DLD1 (cell line): ENCODE measurements at regions not wholly inside any gene's neighbourhood (a gene's known extent, or its start where the extent isn't known, plus 50 kb on each side); places are given as distances from the start of the nearest gene placed in this dataset.

Source experiments
- in situ Hi-C: cut with HindIII; loops from 2 replicates; pipeline ENCODE4 v1.10.0; 2017; ENCODE audit warnings: low sequenced_read_pairs

DNA sequence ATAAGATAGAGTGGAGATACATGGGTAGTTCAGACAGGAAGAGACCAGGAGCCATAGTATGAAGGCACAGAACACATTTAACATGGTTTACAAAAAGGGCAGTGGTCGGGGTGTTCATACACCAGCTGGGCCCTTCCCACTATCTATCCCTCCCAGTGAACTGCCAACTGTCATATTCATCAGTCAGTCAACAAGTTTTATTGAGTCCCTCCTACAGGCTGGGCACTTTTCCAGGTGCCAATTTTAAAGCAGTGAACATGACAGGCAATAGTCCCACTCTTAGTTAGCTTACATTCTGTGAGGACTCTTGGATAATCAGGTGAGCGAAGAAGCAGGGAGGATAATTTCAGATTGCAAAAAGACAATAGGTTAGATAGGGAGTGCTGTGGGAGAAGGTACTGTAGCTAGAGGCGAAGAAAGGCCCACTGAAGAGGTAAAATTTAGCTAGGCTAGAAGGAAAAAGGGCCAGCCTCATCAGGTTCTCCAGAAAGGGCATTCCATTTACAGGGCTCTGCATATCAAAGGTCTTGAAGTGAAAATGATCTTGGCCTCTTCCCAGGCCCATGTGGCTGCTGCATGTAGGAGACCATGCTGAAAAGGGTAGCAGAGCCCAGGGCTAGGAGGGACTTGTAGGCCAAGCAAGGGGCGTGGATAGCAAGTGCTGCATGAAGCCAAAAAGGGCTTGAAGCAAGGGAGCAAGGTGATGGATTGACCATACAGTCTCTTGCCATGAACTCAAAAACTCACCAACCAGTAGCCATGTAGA is 274.7 kb upstream of the SNX7 start:
- in situ Hi-C loops, result no loop called here

DNA sequence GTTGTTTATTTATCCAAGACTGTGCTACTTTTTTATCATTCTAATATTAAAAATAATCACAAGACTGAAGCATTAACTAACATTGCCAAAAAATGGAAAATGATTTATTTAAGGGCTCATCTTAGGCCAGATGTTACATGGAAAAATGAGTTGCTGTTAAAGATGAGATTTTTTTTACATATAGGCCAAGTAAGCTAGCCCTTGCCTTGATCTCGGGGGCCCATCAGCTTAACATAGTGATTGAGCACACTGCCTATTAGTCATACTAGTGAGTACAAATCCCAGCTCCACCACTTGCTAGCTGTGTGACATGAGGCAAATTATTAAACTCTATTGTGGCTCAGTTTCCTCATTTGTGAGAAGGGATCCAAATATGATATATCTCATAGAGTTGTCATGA is 275.9 kb upstream of the SNX7 start:
- in situ Hi-C loops, result no loop called here

DNA sequence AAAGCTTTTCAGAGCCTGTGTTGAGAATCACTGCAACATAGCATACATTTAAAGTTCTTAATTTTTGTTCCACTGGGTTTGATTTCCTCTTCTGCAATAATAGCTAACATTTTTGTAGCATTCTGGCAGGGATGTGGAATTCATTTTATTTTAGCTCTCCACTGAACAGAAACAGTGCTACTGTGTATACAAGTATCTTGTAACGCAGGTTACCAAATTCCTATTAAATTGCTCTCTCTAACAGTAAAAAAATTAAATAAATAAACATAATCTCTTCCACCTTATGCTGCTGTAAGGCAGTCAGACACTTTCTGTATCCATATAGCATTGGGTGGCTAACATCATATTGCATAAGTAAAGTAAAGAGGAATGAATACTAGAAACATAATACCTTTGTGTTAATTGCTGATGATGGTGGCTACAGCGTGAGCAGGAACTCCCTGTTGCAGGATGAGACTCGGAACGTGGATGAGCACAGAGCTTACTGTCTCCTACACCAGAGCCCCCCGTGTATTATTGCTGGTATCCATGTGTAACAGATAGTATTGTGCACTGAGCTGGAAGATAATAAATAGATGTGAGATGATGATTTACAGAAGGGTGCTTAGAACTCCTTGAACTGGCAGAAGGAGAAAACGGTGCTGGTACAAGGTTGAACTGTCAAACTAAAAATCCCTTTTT is 276.9 kb upstream of the SNX7 start:
- in situ Hi-C loops, result no loop called here

- in situ Hi-C loops, result no loop called here
Measured at GRCh38 chr1:98382986-98383740, 278.4 kb upstream of the SNX7 start.

DNA sequence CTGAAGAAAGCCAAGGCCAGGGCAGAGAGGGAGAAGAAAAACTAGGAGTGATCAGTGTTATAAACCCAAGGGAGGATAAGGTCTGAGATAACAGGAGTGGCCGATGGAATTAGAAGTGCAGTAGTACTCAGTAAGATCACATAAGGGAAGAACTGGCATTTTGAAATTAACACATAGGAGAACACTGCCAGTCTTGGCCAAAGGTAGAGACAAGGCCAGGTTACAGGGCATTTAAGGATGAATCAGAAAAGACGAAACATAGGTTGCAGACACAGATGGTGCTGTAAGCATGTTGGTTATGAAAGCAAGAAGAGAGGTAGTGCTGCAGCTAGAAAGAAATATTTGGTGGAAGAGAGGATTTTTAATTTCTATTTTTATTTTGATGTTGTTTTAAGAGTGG is 278.9 kb upstream of the SNX7 start:
- in situ Hi-C loops, result no loop called here

GRCh38 chr1:98374098-98374497 is 287.4 kb upstream of the SNX7 start:
- in situ Hi-C loops, result no loop called here

DNA sequence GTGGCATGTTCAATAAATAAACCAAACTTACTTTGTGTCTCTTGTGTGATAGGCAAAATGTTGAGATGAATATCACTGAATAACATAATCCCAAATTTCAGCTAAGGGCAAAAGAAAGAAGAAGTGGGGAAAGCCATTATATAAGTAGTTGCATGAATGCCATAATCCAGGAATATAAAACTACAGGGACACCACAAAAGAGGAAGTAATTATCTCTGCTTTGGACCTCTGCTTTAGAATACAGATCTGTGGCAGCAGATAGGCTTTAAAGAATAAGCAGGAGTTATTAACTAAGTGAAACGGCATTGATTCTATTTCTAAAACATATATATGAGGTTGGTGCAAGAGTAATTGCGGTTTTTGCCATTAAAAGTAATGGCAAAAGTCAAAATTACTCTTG is 288.5 kb upstream of the SNX7 start:
- in situ Hi-C loops, result no loop called here

GRCh38 chr1:98371764-98372163 is 289.8 kb upstream of the SNX7 start:
- in situ Hi-C loops, result no loop called here

- in situ Hi-C loops, result no loop called here
Measured at GRCh38 chr1:98369463-98369862, 292.1 kb upstream of the SNX7 start.

GRCh38 chr1:98368995-98369394 is 292.5 kb upstream of the SNX7 start:
- in situ Hi-C loops, result no loop called here

GRCh38 chr1:98367426-98367825 is 294.1 kb upstream of the SNX7 start:
- in situ Hi-C loops, result no loop called here

DNA sequence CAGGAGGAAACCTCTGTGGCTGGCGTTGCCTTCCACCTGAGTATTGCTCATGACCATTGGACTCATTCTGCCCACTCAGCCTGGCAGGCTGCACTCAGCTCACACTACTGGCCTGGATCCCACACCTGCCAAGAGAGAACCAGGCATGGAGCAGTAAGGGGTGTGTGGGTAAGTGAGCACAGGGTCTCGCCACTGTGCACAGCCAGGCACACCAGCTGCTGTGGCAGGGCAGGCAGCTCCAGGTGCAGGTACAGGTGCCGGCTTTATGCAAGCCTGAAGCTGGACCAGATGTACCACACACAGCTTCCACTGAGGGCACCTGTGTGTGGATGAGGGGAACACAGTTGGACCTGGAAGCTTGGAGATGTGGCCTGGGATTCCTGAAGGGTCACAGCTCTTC is 295.2 kb upstream of the SNX7 start:
- in situ Hi-C loops, result no loop called here

DNA sequence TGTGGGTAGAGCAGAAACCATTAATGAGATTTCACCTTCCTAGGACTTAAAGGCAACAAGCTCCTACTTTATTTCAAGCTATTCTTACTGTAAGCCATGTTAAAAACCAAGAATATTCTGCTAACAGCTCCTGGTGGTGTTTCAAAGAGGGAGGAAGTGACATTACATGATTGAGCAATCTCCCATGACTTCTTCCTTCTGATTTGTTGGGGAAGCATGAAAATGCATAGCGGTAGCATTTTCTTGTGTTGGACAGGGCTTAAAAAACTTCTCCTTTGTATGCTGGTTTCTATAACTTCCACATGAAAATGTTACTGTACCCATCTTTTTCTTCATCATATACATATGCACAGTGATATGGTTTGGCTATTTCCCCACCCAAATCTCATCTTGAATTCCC is 297.0 kb upstream of the SNX7 start:
- in situ Hi-C loops, result no loop called here

DNA sequence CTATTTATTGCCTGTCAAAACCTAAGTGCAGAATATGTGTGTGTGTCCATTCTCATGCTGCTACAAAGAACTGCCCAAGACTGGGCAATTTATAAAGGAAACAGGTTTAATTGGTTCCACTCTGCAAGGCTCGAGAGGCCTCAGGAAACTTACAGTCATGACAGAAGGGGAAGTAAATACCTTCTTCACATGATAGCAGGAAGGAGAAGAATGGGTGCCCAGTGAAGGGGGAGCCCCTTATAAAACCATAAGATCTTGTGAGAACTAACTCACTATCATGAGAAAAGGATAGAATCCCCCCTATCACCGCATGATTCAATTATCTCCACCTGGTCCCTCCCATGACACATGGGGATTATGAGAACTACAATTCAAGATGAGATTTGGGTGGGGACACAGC is 300.7 kb upstream of the SNX7 start:
- in situ Hi-C loops, result no loop called here

- in situ Hi-C loops, result no loop called here
Measured at GRCh38 chr1:98355656-98356383, 305.7 kb upstream of the SNX7 start.

DNA sequence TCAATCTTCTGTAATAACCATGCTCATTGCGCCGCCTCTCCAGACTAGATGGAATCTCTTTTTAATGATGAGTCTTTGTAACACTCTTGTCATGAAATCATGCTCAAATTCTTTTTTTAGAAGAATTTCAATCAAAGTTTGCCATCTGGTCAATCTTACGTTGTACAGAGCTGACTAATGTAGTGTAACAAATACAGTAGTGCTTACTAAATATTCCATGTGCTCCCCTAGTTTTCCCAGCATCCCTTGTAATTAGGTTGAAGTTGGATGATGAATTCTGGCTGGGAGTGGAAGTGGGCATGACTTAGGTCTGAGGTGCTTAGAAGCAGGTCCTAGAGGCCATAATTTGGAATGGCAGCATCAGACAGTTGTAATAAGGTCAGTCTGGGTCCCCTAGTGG is 309.1 kb upstream of the SNX7 start:
- in situ Hi-C loops, result no loop called here

DNA sequence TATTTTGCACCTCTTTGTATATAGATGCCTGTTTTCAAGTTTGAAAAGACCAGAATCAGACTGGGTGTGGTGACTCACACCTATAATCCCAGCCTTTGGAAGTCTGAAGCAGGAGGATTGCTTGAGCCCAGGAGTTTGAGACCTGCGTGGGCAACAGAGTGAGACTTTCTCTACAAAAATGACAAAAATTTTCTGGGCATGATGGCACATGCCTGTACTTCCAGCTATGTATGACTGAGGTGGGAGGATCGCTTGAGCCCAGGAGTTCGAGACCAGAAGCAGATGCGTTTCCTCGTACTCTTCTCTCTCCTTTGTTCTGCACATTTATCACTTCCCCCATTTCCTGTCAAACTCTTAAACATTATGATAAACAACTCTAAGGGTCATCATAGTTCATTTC is 310.0 kb upstream of the SNX7 start:
- in situ Hi-C loops, result no loop called here

DNA sequence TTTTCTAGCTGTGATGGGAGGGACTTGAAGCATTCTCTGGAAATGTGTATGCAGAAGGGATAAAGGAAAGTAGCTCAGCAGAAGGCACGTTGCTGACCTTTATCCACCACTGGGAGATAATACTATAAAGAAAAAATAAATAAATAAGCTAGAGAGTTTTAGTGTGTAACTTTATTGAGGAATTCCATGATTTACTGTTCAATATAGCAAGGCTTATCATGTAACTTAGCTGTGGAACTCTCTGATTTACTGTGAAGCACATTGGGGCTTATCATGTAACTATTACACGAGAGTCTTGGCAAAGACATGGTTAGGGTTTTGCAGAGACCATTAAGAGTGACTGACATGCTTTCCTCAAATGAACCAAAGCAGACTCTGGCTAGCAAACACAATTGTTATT is 316.1 kb upstream of the SNX7 start:
- in situ Hi-C loops, result no loop called here

- in situ Hi-C loops, result no loop called here
Measured at GRCh38 chr1:98344731-98345130, 316.8 kb upstream of the SNX7 start.

- in situ Hi-C loops, result no loop called here
Measured at GRCh38 chr1:98342566-98342965, 319.0 kb upstream of the SNX7 start.

DNA sequence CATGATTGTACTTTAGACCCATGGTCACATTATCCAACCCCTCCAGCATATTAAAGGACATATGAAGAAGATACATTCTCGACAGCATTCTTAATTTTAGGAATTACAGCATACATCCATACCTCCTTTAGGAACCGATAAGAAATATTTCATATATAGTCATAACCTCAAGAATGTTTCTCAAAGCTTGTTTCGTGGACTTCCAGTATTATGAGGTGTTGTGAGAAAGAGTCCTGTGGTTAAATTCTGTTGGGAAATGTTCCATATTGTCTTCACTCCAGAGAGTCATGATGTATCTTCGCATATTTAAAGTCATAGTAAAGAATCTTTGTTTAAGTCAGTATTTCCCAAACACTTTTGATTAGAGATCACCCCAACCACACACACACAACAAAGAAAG is 321.0 kb upstream of the SNX7 start:
- in situ Hi-C loops, result no loop called here
